T-helper 2 cell treated with Interferon-gamma antibody and Interleukin-4, amounts not matched to agents 5 μg/mL and 100 μg/mL, for 36 hours (primary cell): ENCODE measurements at regions not wholly inside any gene's neighbourhood (a gene's known extent, or its start where the extent isn't known, plus 50 kb on each side); places are given as distances from the start of the nearest gene placed in this dataset.

Experiments used
- DNase-seq: peaks from one replicate; pipeline ENCODE4 v3.0.0; 2021; ENCODE audit warnings: low spot score
- H3K27ac Mint-ChIP-seq: one replicate; pipeline ENCODE4 v1.8.0; 2021; ENCODE audit warnings: mild to moderate bottlenecking, mixed read lengths
- H3K27me3 Mint-ChIP-seq: one replicate; pipeline ENCODE4 v1.8.0; 2021; ENCODE audit warnings: low read depth, mixed read lengths
- H3K36me3 Mint-ChIP-seq: one replicate; pipeline ENCODE4 v1.8.0; 2021; ENCODE audit warnings: low read depth, mixed read lengths
- H3K4me1 Mint-ChIP-seq: one replicate; pipeline ENCODE4 v1.8.0; 2021; ENCODE audit warnings: low read depth, mixed read lengths
- H3K4me3 Mint-ChIP-seq: one replicate; pipeline ENCODE4 v1.8.0; 2022; ENCODE audit warnings: mild to moderate bottlenecking, moderate library complexity, mixed read lengths
- H3K9me3 Mint-ChIP-seq: one replicate; pipeline ENCODE4 v1.8.0; 2021; ENCODE audit warnings: mixed read lengths

DNA sequence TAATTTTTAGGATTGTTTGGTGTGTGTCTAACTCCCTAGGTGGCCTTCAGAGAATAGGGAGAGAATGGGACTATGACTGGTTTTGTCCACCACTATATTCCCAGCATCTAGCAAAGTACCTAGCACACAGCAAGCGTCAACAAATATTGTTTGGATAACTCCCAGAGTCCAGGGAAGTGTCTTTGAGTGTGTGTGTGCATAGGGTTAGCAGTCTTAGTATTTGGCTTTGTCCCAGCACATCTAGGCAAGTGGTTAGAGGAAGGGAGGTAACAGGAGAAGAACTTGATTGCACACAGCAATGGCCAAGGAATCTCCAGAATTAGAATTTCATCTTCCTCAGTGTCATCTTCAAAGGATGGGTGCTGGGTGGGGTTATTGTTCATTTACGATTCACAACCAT lies 385.4 kb upstream of the CDH5 start:
- H3K27me3 Mint-ChIP-seq = no peaks in the 10 kb centered on the region
- H3K36me3 Mint-ChIP-seq = no peaks in the 10 kb centered on the region
- H3K4me1 Mint-ChIP-seq = no peaks in the 10 kb centered on the region
- no peak overlapping the region for H3K27ac Mint-ChIP-seq
- H3K4me3 Mint-ChIP-seq = no peak overlapping the region
- H3K9me3 Mint-ChIP-seq = peaks cover 3% of the 10 kb centered on the region
- DNase-seq = no peak

DNA sequence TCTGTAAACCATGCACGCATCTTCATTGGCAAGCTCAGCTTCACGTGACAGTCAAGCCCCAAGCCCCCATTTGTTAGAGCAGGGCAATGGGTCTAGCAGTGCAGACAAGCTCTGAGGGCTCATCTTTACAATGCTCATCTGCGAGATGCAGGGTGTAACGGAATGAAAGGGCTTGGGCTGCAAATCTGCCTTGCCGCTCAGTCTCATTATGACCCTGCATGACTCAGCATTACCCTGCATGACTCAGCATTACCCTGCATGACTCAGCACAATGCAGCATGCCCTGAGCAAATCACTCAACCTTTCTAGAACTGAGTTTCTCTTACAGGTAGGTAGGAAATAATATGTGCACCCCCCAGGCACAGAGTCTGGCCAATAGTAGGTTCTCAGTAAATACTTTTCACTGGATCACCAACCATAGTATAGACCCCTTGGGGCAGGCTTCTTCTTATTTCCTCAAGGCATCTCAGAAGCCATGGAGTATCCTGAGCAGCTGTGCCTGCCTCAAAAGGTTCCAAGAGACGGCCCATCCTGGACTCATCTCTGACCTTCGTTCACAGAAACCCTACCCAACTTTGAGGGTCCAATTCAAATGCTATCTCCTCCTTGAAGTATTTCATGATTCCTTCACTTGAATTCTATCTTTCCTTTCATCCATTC lies 391.3 kb upstream of the CDH5 start:
- no peaks in the 10 kb centered on the region for H3K27me3 Mint-ChIP-seq
- H3K9me3 Mint-ChIP-seq = peaks cover 12% of the 10 kb centered on the region
- H3K4me1 Mint-ChIP-seq = no peaks in the 10 kb centered on the region
- H3K27ac Mint-ChIP-seq = no peak overlapping the region
- H3K4me3 Mint-ChIP-seq = no peak overlapping the region
- no peak for DNase-seq
- no peaks in the 10 kb centered on the region for H3K36me3 Mint-ChIP-seq

DNA sequence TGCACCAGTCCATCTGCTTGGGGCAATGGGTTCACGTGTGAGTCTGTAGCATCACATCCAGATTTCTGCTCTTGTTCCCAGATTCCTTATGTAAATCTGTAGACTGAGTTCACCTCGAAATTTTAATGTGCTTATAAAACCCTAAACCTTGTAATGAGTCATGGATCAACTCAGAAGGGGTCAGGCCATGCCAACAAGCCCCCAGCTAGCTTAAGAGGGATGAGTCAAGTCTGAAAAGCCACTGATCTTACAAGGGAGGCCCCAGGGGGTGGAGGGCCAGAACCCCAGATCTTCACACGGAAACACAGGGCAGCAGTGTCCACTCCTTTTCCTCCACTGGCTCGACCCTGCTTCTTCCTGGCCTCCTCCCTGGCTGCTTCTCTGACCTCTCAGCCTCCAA lies 399.1 kb upstream of the CDH5 start:
- Mint-ChIP-seq H3K36me3 (no peaks in the 10 kb centered on the region), H3K27me3 (no peaks in the 10 kb centered on the region), H3K4me3 (no peak overlapping the region), H3K9me3 (no peaks in the 10 kb centered on the region), H3K27ac (no peak overlapping the region), H3K4me1 (no peaks in the 10 kb centered on the region)
- no peak for DNase-seq

DNA sequence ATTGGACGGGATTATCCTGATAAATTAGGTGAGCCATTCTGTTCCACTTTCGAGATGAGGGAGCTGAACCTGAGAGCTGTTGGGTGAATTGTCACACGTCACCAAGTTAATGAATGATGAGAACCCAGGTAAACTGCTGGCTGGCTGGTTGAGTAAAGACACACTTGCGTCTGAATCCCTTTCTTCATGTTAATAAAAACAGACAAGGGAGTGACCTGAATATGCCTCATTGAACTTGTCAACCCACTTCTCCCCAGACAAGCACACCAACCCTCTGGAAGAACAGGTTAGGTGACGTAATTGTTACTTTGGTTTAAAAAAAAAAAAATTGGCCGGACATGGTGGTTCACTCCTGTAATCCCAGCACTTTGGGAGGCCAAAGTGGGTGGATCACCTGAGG lies 400.9 kb upstream of the CDH5 start:
- Mint-ChIP-seq H3K27me3 (no peaks in the 10 kb centered on the region), H3K4me1 (no peaks in the 10 kb centered on the region), H3K27ac (no peak overlapping the region), H3K36me3 (no peaks in the 10 kb centered on the region), H3K4me3 (no peak overlapping the region), H3K9me3 (no peaks in the 10 kb centered on the region)
- no peak for DNase-seq

DNA sequence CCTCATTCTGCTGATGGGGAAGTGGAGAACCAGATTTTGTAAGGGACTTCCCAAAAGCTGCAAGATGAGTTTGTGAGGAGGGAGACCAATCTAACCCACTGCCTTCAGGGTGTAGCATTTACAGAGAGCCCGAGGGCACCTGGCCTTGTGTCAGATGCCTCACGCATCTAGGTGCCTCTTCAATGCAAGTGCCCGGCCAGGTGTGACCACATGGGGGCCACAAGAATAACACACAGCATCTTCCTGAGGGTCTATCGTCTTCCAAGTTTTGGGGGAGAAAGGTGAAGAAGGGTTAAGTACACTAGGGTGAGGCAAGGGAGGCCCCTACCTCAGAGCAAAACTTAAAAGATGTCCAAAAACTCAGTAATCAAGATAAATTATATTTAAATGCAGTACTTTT lies 401.7 kb upstream of the CDH5 start:
- Mint-ChIP-seq H3K36me3 (no peaks in the 10 kb centered on the region), H3K27ac (no peak overlapping the region), H3K4me3 (no peak overlapping the region), H3K27me3 (no peaks in the 10 kb centered on the region), H3K4me1 (no peaks in the 10 kb centered on the region), H3K9me3 (no peaks in the 10 kb centered on the region)
- no peak for DNase-seq

DNA sequence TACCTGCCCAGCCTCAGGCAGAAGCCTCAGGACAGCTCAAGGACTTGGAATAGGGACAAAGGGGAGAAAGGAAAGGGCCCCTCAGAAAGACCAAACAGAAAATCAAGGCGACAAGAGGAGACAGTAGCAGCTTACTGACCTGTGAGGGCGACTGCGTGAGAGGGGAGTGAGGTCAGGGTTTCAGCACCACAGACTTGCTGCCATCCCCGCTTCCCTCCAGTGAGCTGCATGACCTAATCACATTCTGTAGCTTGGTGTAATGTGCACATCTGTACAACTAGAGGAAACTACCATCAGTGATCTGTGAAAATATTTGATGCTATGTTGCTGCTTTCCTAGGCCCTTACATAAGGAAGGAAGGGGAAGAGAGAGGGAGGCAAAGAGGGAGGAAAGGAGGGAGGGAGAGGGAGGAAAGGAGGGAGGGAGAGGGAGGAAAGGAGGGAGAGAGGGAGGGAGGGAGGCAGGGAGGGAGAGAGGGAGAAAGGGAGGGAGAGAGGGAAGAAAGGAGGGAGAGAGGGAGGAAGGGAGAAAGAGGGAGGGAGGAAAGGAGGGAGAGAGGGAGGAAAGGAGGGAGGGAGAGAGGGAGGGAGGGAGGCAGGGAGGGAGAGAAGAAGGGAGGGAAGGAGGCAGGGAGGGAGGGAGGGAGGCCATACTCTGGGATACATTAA lies 404.9 kb upstream of the CDH5 start:
- Mint-ChIP-seq H3K4me1 (no peaks in the 10 kb centered on the region), H3K36me3 (no peaks in the 10 kb centered on the region), H3K9me3 (no peaks in the 10 kb centered on the region), H3K27me3 (no peaks in the 10 kb centered on the region), H3K27ac (no peak overlapping the region), H3K4me3 (no peak overlapping the region)
- no peak for DNase-seq

DNA sequence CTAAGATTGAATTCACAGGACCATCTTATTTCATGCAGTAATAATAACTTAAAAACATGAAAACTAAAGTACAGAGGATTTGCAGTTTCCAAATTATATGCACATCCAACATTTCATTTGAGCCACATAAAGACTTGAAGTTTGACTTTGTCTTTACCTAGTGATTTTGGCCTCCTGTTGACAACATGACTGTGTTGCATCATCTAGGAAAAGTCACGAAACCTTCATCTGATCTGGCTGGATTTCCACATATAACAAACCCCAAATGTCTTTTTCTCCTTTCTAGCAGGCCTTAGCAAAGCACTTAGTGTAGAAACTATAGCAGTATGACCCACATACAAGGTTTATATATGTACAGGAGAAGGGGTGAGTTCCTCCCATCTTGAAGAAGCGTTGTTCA lies 406.5 kb upstream of the CDH5 start:
- no peaks in the 10 kb centered on the region for H3K36me3 Mint-ChIP-seq
- H3K27ac Mint-ChIP-seq = no peak overlapping the region
- no peaks in the 10 kb centered on the region for H3K4me1 Mint-ChIP-seq
- no peaks in the 10 kb centered on the region for H3K27me3 Mint-ChIP-seq
- no peak overlapping the region for H3K4me3 Mint-ChIP-seq
- DNase-seq = no peak
- H3K9me3 Mint-ChIP-seq = no peaks in the 10 kb centered on the region

DNA sequence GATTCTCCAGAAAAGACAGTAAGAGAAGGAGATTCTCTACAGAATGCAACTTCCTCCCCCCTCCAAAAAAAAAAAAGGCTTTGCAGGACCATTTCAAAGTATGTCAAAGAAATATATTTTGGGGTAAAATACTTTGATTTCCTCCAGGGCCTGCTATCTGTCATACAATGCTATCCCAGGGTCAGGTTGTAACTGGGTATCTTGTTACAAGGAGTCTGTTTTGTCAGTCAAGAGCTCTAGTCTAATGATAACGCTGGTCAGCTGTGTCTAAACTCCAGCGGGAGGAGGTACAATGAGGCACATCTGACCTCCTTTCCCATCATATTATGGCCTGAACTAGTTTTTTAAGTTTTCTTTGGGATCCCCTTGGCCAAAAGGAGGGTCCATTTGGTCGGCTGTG lies 408.4 kb upstream of the CDH5 start:
- Mint-ChIP-seq H3K4me3 (no peak overlapping the region), H3K27ac (no peak overlapping the region), H3K9me3 (no peaks in the 10 kb centered on the region), H3K27me3 (no peaks in the 10 kb centered on the region), H3K36me3 (no peaks in the 10 kb centered on the region), H3K4me1 (no peaks in the 10 kb centered on the region)
- DNase-seq = no peak

DNA sequence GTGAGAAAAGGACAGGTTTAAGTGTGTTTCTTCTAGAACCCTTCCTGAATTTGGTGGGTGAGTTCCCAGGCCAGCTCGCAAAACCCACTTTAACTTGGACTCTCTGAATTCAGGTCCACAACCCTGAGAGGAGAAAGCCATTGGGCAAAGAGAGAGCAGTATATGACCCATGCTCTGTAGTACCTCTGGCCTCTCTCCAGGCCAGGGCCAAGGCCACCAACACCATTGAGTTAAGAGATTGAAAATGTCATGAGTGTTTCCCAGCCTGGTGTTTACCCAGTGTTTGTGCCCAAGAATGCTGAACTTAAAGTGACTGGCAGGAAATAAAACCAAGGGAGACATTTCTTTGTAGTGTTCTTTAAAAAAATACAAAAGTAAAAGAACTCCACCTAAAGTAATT lies 410.4 kb upstream of the CDH5 start:
- no peaks in the 10 kb centered on the region for H3K36me3 Mint-ChIP-seq
- H3K9me3 Mint-ChIP-seq = no peaks in the 10 kb centered on the region
- H3K4me3 Mint-ChIP-seq = no peak overlapping the region
- H3K27ac Mint-ChIP-seq = no peak overlapping the region
- H3K27me3 Mint-ChIP-seq = no peaks in the 10 kb centered on the region
- DNase-seq = no peak
- no peaks in the 10 kb centered on the region for H3K4me1 Mint-ChIP-seq

DNA sequence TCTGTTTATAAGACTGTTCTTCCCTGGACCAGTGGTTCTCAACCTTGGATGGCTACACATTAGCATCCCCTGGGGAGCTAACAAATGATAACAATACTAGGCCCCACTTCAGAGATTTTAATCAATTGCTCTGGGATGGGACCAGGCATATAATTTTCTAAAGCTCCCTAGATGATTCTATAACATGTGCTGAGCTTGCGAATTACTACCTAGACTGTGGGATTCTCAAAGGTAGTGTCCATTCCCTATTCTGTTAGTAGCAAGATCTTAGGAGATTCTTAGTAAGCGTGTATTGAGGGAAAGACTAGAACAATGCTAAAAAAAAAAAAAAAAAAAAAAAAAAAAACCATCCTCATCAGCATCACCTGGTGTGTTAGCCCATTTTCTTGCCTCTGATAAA lies 412.0 kb upstream of the CDH5 start:
- H3K36me3 Mint-ChIP-seq = no peaks in the 10 kb centered on the region
- H3K27ac Mint-ChIP-seq = no peak overlapping the region
- H3K4me3 Mint-ChIP-seq = no peak overlapping the region
- DNase-seq = no peak
- no peaks in the 10 kb centered on the region for H3K27me3 Mint-ChIP-seq
- no peaks in the 10 kb centered on the region for H3K9me3 Mint-ChIP-seq
- no peaks in the 10 kb centered on the region for H3K4me1 Mint-ChIP-seq

DNA sequence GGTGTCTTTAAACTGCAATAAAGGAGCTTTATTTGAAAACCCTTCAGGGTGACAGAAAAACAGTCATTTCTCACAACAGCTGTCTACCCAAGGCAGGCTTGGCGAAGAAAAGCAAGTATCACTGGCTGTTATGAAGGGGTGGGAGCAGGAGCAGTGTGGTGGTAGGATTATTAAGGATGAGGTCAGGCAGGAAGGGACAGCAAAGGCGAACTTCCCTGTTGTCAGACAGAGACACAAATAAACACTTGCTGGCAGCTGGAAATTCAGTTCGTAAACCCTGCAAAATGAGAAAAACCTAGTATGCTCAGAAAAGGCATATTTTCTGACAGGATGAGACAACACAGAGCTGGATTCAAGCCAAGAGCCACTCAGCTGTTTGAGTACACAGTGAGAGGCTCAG lies 416.3 kb upstream of the CDH5 start:
- no peaks in the 10 kb centered on the region for H3K27me3 Mint-ChIP-seq
- H3K4me3 Mint-ChIP-seq = no peak overlapping the region
- no peak overlapping the region for H3K27ac Mint-ChIP-seq
- H3K4me1 Mint-ChIP-seq = no peaks in the 10 kb centered on the region
- no peaks in the 10 kb centered on the region for H3K36me3 Mint-ChIP-seq
- no peaks in the 10 kb centered on the region for H3K9me3 Mint-ChIP-seq
- DNase-seq = no peak

DNA sequence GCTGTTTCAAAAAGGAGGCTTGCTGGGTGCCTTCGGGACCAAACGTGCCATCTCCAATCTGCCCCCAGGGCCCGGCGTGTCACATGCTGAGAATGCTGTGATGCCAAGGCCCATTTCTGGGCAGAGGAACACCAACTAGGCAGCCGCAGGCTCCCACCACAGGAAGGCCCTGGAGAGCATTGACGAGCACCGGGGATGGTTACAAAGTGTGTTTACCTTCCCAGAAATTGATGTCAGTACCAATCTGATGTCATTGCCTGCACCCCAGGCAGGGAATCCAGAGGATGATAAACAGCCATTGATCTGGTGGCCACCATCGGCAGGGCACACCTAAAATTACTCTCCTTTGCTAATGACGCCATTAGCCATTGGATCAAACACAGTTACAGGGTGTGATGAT lies 418.1 kb upstream of the CDH5 start:
- no peak overlapping the region for H3K4me3 Mint-ChIP-seq
- no peaks in the 10 kb centered on the region for H3K36me3 Mint-ChIP-seq
- no peak for DNase-seq
- H3K27ac Mint-ChIP-seq = no peak overlapping the region
- peaks cover 3% of the 10 kb centered on the region for H3K9me3 Mint-ChIP-seq
- H3K27me3 Mint-ChIP-seq = no peaks in the 10 kb centered on the region
- H3K4me1 Mint-ChIP-seq = no peaks in the 10 kb centered on the region

DNA sequence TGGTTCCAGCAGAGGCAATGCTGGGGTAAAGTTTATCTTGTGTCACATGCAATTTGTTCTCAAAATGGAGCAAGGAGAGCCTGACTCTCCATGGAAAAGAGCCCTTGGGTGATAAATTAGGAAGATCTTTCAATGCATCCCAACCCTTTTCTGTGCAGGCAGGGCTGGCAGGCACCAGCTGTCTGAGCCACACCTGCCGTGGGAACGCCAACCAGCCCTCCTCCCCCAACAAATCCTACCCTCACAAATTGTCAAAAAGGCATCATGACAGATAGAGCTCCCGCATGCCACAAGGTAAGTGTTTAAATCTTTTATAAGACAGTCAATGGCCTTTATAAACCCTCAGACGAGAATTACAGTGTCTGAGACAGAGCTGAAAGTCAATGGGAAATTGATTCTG lies 418.5 kb upstream of the CDH5 start:
- no peak for DNase-seq
- H3K4me1 Mint-ChIP-seq = no peaks in the 10 kb centered on the region
- peaks cover 3% of the 10 kb centered on the region for H3K9me3 Mint-ChIP-seq
- no peaks in the 10 kb centered on the region for H3K27me3 Mint-ChIP-seq
- no peak overlapping the region for H3K4me3 Mint-ChIP-seq
- H3K36me3 Mint-ChIP-seq = no peaks in the 10 kb centered on the region
- H3K27ac Mint-ChIP-seq = no peak overlapping the region

DNA sequence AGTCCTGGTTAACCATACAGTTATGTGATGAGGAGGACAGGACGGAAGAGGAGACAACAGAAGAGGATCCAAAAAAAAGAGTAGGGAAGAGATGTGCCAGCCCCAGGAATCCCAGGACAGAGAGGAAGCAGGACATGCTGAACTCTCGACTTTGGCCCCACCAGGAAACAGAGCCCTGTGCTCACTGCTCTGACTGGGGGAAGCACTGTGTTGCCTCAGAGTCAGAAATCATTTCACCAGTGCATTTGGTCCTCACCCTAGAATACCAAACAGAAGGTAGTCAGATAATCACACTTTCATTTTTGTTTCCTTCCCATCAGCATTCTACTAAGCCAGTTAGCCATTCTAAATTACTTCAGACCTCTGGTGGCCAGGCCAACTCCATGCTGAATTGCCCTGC lies 421.0 kb upstream of the CDH5 start:
- Mint-ChIP-seq H3K27me3 (no peaks in the 10 kb centered on the region), H3K36me3 (no peaks in the 10 kb centered on the region), H3K4me3 (no peak overlapping the region), H3K27ac (no peak overlapping the region), H3K9me3 (peaks cover 3% of the 10 kb centered on the region), H3K4me1 (no peaks in the 10 kb centered on the region)
- no peak for DNase-seq

DNA sequence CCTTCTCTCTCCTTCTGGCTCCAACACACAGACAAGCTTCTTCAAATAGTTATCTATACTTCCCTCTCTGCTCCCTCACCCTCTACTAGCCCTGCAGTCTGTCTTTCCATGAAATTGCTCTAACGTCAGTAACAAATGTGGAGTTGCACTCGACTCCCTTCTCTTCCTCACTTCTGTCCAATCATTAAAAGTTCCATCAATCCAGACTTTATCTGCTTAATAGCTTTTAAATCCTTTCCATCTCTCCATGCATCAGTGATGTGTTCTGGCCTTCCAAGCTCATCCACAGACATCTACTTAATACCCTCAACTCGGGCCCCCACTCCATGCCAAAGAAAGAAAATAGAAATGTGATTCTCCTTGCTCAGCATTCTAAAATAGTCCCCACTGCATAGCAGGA lies 422.1 kb upstream of the CDH5 start:
- Mint-ChIP-seq H3K27me3 (no peaks in the 10 kb centered on the region), H3K9me3 (peaks cover 3% of the 10 kb centered on the region), H3K27ac (no peak overlapping the region), H3K36me3 (no peaks in the 10 kb centered on the region), H3K4me3 (no peak overlapping the region), H3K4me1 (no peaks in the 10 kb centered on the region)
- DNase-seq = no peak
